Hematopoietic multipotent progenitor cell treated with erythropoietin and hydrocortisone succinate and interleukin-3 and kit ligand, for 8 days (in vitro differentiated cells): ENCODE measurements at regions not wholly inside any gene's neighbourhood (a gene's known extent, or its start where the extent isn't known, plus 50 kb on each side); places are given as distances from the start of the nearest gene placed in this dataset.

Source experiments
- DNase-seq: peaks from one replicate; pipeline ENCODE4 v3.0.0-alpha.2; 2015

DNA sequence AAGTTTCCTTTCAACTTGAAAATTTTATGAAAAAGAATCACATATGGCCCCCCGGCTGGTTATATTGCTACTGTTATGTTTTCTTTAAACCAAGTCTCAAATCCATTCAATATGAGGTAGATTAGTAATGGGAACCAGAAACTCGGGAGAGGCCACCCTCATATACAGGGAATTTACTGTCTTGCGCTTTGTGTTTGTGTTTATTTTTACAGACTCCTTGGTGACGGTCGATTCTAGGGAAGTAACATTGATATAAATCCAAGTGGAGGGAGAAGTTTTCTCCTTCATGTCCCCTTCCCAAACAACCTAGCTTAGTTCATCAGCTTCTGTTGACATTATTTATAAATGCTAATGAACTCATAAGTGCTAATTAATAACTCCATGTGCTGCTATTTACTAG, 163.5 kb upstream of the LMO4 start:
- DNase-seq, result no peak

- DNase-seq, result no peak
Observed at GRCh38 chr1:87167157-87167789, 161.4 kb upstream of the LMO4 start.

- no peak for DNase-seq
Observed at GRCh38 chr1:87167848-87168525, 160.7 kb upstream of the LMO4 start.

DNA sequence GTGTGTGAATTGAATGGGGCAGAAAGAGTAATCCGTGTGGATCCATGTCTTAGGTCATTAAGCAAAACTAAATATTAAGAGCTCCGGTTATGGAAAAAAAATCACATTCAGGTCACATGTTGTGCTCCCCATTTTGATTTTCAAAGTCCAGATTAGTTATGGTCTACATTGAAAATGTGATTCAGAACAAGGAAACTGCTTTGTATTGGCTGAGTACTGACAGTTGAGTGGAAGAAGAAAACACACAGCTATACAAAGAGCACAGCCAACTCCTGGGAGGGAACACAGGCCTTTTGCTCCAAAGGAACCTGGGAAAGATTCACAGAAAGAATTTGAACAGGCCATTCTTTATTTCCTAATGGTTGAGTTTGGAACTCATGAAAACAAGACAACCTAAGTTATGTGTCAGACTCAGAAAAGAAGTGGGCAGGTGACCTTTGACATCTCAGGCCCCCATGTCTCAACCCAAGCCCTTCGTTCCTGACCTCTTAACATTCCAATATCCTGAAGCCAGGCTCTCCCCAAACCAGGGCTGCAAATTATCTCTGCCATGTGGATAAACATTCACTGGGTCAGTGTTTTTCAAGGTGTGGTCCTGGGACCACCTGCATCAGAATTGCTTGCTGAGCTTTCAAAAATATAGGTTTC, 159.3 kb upstream of the LMO4 start:
- no peak for DNase-seq

GRCh38 chr1:87170157-87170556, 158.5 kb upstream of the LMO4 start:
- no peak for DNase-seq

- no peak for DNase-seq
Observed at GRCh38 chr1:87170931-87171598, 157.6 kb upstream of the LMO4 start.

- no peak for DNase-seq
Observed at GRCh38 chr1:87173231-87173630, 155.4 kb upstream of the LMO4 start.

GRCh38 chr1:87174724-87175245, 153.9 kb upstream of the LMO4 start:
- DNase-seq, result no peak

DNA sequence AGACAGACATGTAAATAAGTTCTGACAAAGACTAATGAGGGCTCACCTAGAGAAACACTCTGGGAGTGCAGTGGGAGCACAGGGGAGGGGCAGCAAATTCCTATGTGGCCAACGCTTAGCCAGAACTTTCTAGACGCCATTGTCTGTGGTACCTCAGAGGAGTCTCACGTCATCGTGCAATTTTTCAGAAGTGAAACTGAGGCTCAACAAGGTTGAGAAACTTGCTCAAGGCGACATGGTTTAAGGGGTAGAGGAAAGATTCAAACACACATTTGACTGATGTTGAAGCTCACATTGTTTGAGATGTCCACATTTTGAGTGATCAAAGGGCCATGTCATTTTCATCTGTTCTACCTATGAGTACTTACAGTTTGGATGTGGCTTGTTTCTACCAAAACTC, 152.6 kb upstream of the LMO4 start:
- no peak for DNase-seq

DNA sequence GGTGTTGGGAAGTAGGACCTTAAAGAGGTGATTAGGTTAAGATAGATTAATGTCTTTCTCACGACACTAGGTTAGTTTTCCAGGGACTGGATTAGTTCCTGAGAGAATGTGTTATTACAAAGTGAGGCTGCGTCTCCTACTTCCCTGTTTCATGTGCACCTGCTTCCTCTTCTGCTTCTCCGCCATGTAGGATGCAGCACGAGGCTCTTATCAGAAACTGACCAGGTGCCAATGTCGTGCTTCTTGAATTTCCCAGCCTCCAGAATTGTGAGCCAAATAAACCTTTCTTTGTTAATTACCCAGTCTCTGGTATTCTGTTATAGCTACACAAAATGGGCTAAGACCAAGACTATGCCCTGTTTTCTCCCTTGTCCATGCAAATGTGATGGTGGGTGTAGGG, 152.2 kb upstream of the LMO4 start:
- DNase-seq, result no peak

GRCh38 chr1:87178441-87178840, 150.2 kb upstream of the LMO4 start:
- DNase-seq, result no peak

GRCh38 chr1:87179076-87179810, 149.4 kb upstream of the LMO4 start:
- DNase-seq, result peak; percentile 6

DNA sequence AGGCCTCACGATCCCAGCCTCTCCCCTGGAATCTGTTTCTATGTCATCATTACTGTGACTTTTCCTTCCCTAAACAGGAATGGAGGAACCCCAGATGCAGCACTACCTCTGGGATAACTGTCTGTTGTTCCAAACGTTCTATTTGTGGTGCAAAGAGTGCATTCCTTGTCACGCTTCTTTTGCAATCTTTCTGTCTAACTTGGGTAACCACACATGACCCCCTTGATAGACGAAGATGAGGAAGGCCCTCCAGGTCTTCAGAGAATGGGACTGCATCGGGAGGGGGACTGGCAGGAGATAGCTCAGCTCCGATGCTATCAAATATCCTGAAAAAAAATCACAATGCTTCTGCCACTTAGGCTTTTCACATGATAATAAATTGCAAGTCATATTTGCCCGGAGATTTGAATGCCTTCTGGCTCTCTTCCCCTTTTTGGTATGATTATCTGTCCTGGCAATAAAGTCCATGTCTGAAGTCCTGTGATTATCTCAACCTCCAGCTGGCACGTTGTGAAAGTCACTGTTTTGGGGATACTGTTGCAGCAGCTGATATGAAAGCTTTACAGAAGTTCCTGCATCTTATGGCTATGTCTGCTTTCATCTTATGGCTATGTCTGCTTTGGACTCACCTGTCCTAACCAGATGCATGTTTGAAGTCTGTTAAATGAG, 148.7 kb upstream of the LMO4 start:
- DNase-seq, result peak; percentile 95

DNA sequence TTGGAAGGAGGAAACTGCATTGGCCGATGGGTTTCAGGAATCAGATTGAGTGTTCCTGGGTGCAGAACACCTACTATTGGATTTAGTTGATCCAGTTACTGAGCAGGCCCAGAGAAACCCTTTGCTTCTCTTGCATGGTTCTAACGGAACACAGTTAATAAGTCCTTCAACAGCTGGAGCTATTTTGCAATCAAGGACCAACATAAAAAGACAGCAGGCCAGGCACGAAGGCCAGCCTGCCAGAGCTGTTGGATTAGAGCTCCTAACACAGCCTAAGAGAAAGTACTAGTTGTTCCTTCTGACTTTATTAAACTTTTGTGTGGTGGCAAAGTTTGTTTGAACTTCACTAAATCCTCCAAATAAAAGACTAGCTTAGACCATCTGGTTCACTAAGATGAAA, 148.0 kb upstream of the LMO4 start:
- DNase-seq, result no peak

GRCh38 chr1:87182611-87183010, 146.1 kb upstream of the LMO4 start:
- no peak for DNase-seq

GRCh38 chr1:87185077-87185476, 143.6 kb upstream of the LMO4 start:
- DNase-seq, result no peak

- DNase-seq, result no peak
Observed at GRCh38 chr1:87186346-87186745, 142.3 kb upstream of the LMO4 start.

GRCh38 chr1:87188640-87189039, 140.0 kb upstream of the LMO4 start:
- no peak for DNase-seq

- DNase-seq, result no peak
Observed at GRCh38 chr1:87190402-87190801, 138.3 kb upstream of the LMO4 start.

DNA sequence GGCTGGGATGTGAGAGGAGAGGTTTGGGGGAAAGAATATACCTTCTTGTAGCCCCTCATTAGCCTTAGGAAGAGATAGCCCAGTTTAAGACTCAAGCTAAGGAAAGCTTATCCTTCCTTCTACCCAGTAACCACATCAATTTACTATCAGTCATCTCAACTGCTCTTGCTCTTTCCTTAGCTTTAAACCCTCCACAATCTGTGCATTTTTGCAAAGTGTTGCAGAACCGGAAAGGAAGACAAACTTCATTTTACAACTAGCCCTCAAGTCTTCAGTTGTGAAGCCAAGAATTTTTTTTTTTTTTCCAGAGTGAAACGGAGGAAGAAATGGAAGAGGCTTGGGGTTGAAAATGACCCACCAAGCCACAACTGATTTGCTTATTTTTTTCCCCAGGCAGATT, 137.0 kb upstream of the LMO4 start:
- DNase-seq, result no peak

GRCh38 chr1:87194271-87194774, 134.4 kb upstream of the LMO4 start:
- no peak for DNase-seq

- DNase-seq, result no peak
Observed at GRCh38 chr1:87194856-87195255, 133.8 kb upstream of the LMO4 start.
